ENCODE measurements at regions not wholly inside any gene's neighbourhood (a gene's known extent, or its start where the extent isn't known, plus 50 kb on each side); places are given as distances from the start of the nearest gene placed in this dataset.

DNA sequence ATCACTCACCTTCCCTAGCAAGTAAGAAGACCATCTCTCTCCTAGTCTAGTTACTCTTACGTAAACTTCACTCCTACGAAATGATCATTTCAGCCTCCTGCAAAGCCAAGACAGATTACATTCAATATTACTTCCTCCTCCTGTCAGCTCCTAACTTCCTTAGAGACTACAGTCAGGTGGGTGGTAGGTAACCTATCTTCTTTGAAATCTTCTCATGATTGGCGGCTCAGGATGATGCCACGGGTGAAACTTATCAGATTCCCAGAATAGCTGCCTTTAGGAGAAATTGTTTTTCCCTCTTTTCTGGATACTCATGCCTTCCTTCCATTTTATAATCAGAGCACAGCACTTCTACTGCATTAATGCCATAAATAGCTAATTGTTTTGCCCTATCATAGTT lies 744.8 kb upstream of the HS3ST1 start:
- TF ChIP-seq FOXP2 (optimal IDR thresholded peaks at IDR 0.05; ENCODE audit: borderline replicate concordance, extremely low read depth, extremely low read length, insufficient read depth) = no peak
- no peak for TF ChIP-seq SIN3A (IDR thresholded peaks at IDR 0.05; ENCODE audit: borderline replicate concordance, insufficient read depth, low read length)
- TF ChIP-seq, protein P1, sequence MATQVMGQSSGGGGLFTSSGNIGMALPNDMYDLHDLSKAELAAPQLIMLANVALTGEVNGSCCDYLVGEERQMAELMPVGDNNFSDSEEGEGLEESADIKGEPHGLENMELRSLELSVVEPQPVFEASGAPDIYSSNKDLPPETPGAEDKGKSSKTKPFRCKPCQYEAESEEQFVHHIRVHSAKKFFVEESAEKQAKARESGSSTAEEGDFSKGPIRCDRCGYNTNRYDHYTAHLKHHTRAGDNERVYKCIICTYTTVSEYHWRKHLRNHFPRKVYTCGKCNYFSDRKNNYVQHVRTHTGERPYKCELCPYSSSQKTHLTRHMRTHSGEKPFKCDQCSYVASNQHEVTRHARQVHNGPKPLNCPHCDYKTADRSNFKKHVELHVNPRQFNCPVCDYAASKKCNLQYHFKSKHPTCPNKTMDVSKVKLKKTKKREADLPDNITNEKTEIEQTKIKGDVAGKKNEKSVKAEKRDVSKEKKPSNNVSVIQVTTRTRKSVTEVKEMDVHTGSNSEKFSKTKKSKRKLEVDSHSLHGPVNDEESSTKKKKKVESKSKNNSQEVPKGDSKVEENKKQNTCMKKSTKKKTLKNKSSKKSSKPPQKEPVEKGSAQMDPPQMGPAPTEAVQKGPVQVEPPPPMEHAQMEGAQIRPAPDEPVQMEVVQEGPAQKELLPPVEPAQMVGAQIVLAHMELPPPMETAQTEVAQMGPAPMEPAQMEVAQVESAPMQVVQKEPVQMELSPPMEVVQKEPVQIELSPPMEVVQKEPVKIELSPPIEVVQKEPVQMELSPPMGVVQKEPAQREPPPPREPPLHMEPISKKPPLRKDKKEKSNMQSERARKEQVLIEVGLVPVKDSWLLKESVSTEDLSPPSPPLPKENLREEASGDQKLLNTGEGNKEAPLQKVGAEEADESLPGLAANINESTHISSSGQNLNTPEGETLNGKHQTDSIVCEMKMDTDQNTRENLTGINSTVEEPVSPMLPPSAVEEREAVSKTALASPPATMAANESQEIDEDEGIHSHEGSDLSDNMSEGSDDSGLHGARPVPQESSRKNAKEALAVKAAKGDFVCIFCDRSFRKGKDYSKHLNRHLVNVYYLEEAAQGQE (IDR thresholded peaks at IDR 0.05; ENCODE audit: insufficient read depth in 1 of 2, low read depth in 2 of 2, low read length in 2 of 2) = no peak
- TF ChIP-seq POLR2AphosphoS5 (IDR thresholded peaks at IDR 0.05; ENCODE audit: low read depth, low read length) = no peak
- no peak for TF ChIP-seq TAF1 (IDR thresholded peaks at IDR 0.05; ENCODE audit: borderline replicate concordance, insufficient read depth, low read length)

DNA sequence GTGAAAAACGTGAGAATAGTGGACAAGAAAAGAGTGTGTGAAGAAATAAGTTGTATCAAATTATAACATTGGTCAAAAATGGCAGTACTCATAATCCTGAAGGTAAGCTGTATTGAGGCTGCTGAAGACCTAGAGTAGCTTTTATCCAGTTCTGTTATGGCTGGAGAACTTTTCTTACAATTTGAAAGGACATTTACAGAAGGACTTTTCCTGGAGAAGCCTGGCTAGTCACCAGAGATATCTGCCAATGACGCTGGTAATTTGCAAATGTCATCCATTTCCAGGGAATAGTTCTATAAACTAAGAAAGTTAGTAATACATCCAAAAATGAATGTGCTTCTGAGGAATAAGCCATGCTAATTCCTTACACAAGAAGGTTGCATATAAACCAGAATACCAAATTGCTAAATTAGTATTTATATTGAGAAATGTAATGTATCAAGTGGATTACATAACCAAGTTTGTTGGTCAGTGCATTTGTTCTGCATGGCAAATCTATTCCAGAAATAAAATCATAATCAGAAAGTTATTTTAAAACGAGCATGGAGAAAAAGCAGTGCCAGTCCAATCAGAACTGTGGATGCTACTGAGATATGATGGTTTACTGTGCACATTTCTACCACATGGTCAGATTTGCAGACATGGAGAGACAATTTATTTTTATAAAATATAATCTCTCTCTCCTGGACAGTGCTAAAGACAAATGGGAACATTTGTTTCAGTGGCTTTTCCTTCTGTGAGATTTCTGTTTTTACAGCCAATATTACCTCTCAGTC lies 743.7 kb upstream of the HS3ST1 start:
- TF ChIP-seq SIN3A (IDR thresholded peaks at IDR 0.05; ENCODE audit: borderline replicate concordance, insufficient read depth, low read length) (no peak), POLR2AphosphoS5 (IDR thresholded peaks at IDR 0.05; ENCODE audit: low read depth, low read length) (no peak), TAF1 (IDR thresholded peaks at IDR 0.05; ENCODE audit: borderline replicate concordance, insufficient read depth, low read length) (no peak), FOXP2 (optimal IDR thresholded peaks at IDR 0.05; ENCODE audit: borderline replicate concordance, extremely low read depth, extremely low read length, insufficient read depth) (no peak)
- TF ChIP-seq, protein P1 (IDR thresholded peaks at IDR 0.05; ENCODE audit: insufficient read depth in 1 of 2, low read depth in 2 of 2, low read length in 2 of 2) = no peak

DNA sequence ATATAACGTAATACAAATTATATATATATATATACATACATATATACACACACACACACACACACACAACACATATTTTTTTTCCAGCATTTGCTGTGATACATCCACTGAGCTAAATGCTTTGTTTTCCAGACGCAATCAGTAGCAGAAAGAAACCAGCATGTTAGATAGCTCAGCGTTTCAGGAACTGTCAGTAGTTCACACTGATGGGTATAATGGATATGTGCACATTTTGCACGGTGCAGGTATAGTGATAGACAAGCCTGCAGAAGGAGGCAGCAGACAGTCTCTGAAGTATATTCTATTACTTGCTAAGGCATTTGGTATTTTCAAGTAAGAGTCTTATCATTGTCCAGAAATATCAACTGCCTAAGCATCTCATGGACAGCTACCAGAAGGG lies 741.6 kb upstream of the HS3ST1 start:
- no peak for TF ChIP-seq TAF1 (IDR thresholded peaks at IDR 0.05; ENCODE audit: borderline replicate concordance, insufficient read depth, low read length)
- TF ChIP-seq, protein P1 (IDR thresholded peaks at IDR 0.05; ENCODE audit: insufficient read depth in 1 of 2, low read depth in 2 of 2, low read length in 2 of 2) = no peak

DNA sequence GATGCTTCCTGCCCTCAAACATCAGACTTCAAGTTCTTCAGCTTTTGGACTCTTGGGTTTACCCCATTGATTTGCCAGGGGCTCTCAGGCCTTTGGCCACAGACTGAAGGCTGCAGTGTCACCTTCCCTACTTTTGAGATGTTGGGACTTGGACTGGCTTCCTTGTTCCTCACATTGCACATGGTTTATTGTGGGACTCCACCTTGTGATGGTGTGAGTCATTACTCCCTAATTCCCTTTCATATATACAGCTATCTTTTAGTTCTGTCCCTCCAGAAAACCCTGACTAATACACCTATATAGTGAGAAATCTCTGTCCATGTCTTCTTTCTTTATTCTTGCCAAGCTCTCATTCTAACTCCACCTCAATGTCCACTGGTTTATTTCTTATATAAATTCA lies 736.9 kb upstream of the HS3ST1 start:
- no peak for TF ChIP-seq TAF1 (IDR thresholded peaks at IDR 0.05; ENCODE audit: borderline replicate concordance, insufficient read depth, low read length)
- no peak for TF ChIP-seq SIN3A (IDR thresholded peaks at IDR 0.05; ENCODE audit: borderline replicate concordance, insufficient read depth, low read length)
- no peak for TF ChIP-seq POLR2AphosphoS5 (IDR thresholded peaks at IDR 0.05; ENCODE audit: low read depth, low read length)
- TF ChIP-seq FOXP2 (optimal IDR thresholded peaks at IDR 0.05; ENCODE audit: borderline replicate concordance, extremely low read depth, extremely low read length, insufficient read depth) = no peak
- TF ChIP-seq, protein P1 (IDR thresholded peaks at IDR 0.05; ENCODE audit: insufficient read depth in 1 of 2, low read depth in 2 of 2, low read length in 2 of 2) = no peak

DNA sequence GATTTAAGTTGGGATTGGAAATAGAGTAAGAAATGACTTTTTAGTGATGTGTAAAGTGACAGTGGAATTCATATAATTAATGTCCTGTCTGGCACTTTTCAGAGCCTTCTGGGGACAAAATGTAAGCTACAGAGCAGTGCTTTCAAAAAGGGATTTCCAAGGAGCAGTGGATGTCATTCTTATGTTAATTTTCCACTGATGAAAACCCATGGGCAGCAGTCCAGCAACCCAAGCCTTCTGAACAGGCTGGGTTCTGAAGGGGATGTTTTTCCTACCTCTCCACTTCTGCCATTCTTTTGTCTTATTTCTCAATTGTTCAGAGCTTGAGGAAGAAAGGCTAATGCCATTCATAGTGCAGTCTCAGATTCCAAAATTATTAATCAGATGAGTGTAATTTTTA lies 717.6 kb upstream of the HS3ST1 start:
- TF ChIP-seq POLR2AphosphoS5 (IDR thresholded peaks at IDR 0.05; ENCODE audit: low read depth, low read length) (no peak), FOXP2 (optimal IDR thresholded peaks at IDR 0.05; ENCODE audit: borderline replicate concordance, extremely low read depth, extremely low read length, insufficient read depth) (no peak), SIN3A (IDR thresholded peaks at IDR 0.05; ENCODE audit: borderline replicate concordance, insufficient read depth, low read length) (no peak), TAF1 (IDR thresholded peaks at IDR 0.05; ENCODE audit: borderline replicate concordance, insufficient read depth, low read length) (no peak)
- TF ChIP-seq, protein P1 (IDR thresholded peaks at IDR 0.05; ENCODE audit: insufficient read depth in 1 of 2, low read depth in 2 of 2, low read length in 2 of 2) = no peak
